Femur (tissue), 1 donor: ENCODE measurements at regions not wholly inside any gene's neighbourhood (a gene's known extent, or its start where the extent isn't known, plus 50 kb on each side); places are given as distances from the start of the nearest gene placed in this dataset.
A peak's percentile ranks its signal among the peaks of the same experiment; 100 is the strongest.

Experiments used
- DNase-seq: peaks from one replicate; pipeline ENCODE4 v3.0.0-alpha.2; 2017

- DNase-seq: no peak
Measured at GRCh38 chr15:35871812-35872211, 325.8 kb upstream of the DPH6 start.

GRCh38 chr15:35872577-35872976, 326.6 kb upstream of the DPH6 start:
- DNase-seq: no peak

- no peak for DNase-seq
Measured at GRCh38 chr15:35874260-35874905, 328.4 kb upstream of the DPH6 start.

GRCh38 chr15:35876762-35877161, 330.8 kb upstream of the DPH6 start:
- DNase-seq: no peak

- no peak for DNase-seq
Measured at GRCh38 chr15:35880896-35881295, 334.9 kb upstream of the DPH6 start.

DNA sequence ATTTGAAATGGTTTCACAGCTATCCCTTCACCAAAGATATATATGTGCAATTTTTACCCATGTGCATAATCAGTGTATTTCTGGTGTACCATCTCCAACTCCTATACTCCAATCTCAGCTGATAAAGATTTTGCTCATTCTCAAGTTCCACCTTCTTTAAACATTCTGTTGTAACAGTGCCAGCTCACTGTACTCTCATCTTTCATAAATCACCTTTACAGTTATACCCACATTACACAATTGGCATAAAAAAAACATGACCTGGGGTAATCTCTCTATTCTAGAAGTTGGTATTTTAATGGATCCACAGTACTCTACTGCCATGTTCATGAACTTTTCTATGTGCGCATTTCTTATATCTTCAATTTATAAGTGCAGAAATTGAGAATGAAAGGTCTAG, 339.9 kb upstream of the DPH6 start:
- DNase-seq: no peak

DNA sequence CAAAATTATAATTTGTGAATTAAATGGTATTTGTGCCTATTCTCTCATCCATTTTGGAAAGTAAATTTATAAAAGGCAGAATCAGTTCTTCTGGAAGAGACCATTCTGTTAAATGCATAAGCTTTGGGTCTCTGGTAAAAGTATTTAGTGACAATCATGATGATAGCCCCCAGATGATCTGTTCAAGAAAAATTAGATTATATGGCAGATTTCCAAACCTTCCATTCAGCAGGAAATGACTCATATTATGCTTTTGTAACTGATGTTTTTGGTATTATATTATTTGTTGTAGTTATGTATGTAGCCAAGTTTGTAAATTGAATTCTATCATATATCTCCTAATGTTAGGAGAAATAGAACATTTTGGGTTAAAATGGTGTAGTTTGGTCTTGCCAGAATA, 340.8 kb upstream of the DPH6 start:
- no peak for DNase-seq

- DNase-seq: no peak
Measured at GRCh38 chr15:35888815-35889214, 342.9 kb upstream of the DPH6 start.

DNA sequence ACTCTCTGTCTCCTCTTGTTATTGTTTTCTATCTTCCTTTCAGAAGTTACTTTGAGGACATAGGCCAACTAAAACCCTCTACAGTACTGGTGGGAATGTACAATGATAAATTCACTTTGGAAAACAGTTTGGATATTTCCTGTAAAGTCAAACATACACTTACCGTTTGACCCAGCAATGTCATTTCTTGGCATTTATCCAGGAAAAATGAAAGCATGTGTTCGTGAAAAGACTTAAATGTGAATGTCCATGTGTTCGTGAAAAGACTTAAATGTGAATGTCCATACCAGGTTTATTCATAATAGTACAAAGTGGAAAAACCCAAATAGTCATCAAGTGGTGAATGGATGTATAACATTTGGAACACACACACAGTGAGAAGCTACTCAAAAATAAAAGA, 361.5 kb upstream of the DPH6 start:
- DNase-seq: no peak

- DNase-seq: no peak
Measured at GRCh38 chr15:35909414-35909813, 363.4 kb upstream of the DPH6 start.

GRCh38 chr15:35910227-35910626, 364.3 kb upstream of the DPH6 start:
- DNase-seq: no peak

DNA sequence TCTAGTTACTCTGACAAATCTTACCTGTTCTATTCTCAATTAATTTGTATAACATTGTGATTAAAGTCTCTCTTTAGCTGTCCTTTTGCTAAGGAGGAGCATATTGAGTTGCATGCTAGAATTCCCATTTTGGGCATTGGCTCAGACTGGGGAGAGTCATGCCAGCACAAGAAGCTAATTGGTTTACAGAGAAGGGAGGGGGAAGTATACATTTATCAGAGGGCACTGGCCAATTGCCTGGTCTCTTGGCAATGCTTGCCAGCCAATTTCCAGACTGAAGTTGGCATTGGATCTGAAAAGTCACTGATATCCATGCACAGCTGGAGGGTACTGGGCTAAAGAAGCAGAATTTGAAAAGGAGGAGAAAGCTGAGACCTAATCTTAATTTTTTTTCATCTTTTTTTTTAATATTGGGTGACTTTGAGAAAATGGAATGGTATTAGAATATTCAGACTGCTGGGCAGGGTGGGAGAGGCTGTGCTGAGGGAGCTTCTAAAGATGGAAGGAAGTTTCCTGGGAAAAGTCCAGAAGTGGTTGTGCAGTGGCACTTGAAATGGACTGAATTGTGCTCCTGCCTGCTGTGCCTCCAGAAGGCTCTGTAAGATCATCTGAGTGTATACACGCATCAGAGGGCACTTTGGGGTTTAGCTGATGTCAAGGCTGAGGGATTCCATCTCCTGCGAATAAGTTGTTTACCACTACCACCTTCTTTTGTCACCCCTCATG, 365.2 kb upstream of the DPH6 start:
- peak; percentile 46 for DNase-seq

DNA sequence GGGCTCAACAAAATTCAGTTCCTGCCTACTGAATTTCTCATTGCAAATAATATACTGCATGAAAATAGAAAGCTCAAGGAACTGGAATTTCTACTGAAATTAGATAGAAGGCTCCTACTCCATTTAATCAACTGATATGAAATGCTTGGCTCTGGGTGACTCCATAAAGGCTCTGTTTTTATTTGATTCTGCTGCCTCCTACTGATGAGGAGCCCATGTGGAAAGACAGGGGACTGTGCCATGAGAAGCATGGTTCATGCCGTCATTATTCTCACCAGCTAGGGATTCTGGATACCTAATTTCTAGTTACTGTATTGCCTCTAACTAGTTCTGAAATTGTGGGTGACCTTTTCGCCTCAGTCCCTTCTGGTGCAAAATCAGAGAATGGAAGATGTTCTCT, 366.2 kb upstream of the DPH6 start:
- DNase-seq: no peak

GRCh38 chr15:35914573-35914972, 368.6 kb upstream of the DPH6 start:
- no peak for DNase-seq

GRCh38 chr15:35921046-35921445, 375.1 kb upstream of the DPH6 start:
- DNase-seq: no peak

DNA sequence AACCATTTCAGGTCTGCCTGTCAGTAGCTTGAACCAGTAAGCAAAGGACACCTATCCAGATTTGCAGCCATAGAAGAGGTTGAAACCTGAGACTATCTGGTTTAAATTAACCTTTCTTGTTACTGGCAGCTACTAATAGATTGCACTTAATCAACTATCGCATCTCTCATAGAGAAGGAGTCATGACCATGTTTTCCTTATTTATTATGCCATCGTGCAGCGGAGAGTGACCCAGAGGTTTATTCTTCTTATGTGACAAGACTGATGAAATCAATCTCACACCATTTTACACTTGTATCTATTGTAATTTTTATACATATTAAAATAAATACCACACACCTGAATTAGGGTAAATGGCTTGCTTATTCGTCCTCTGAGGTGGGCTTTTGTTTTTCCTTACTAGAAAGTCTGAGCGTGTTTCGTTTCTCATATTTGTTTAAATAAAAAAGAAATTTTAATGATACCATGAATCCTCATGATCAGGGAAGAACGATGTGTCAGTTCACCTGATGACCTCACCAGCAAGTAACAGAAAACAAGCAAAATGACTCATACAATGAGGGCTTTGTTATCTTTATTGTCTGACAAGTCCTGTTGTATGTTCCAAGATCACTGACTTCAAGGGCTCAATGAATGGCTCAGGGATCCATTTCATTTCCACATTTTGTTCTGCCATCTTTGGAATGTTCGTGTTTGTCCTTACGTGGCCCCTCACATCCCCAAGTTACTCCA, 379.5 kb upstream of the DPH6 start:
- DNase-seq: no peak

DNA sequence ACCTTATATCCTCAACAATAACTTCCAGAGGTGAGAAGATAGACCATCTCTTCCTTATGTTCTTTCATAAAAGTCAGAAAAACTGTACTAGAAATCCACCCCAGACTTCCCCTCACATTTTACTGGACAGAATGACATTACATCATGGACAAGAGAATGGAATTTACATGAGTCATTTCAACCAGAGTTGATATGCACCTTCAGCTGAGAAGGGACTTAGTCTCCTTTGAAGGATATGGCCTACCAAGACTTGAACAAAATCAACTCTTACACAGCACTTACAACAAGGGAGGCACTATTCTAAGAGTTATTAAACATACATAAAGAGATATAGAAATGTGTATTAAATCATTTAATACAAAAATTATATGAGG, 380.0 kb upstream of the DPH6 start:
- no peak for DNase-seq

DNA sequence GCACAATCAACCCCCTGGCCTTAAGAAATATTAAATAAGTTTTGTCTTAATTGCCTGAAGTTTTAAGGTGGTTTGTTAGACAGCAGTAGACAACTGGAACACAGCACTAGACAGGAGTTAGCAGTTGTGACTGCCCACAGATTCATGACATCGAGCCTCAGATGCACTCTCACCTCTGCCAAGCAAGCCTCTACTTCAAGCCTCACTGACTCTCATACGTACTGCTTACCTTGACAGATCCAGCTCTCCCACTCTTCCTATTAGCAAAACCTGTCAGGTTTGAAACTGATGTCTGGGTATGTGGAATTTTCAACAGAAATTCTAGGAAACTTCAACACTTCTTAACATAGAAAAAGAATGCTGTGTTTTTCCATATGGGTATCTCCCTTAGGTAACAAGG, 382.9 kb upstream of the DPH6 start:
- no peak for DNase-seq

DNA sequence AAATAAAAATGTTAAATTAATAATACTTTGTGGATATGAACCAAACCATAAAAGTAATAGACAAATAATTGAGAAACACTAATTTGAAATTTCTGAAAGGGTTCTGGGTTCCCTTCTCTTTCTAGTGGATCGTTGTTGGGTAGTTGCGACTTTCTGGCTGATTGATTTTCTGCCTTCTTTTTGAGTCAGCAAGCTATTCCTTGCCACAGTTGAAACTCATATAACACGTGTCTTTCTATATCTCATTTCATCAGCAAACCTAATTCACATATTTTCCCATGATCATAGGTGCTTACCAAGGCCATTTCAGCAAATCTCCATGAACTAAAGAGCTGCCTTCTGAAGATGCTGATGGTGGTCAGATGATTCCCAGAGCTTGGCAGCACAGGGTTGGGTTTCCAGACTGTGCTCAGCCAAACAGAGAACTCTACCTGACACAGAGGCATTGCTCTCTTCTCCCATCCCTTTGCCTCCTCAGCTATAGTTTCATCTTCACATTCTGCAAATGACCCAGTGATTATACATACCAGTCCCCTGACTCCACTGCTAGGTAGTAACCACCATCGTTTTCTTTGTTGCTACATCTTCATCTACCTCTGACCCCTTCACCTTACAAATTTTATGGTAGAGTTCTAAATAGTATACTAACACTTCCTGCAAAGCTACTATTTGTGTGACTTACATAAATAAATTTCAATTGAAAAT, 383.9 kb upstream of the DPH6 start:
- no peak for DNase-seq

GRCh38 chr15:35931799-35932341, 385.9 kb upstream of the DPH6 start:
- DNase-seq: no peak

DNA sequence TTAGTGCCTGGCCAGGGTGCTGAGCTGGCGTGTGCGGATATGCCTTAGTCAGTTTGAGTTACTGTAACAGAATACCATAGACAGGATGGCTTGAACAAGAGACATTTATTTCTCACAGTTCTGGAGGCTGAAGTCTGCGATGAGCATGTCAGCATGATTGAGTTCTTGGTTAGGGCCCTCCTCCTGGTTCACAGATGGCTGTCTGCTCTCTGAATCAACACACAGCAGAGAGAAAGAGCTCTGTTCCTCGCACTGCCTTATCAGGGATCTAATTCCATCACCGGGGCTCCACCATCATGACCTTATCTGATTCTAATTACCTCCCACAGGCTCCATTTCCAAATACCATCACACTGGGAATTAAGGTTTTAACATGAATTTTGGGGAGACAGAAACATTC, 386.6 kb upstream of the DPH6 start:
- DNase-seq: no peak

DNA sequence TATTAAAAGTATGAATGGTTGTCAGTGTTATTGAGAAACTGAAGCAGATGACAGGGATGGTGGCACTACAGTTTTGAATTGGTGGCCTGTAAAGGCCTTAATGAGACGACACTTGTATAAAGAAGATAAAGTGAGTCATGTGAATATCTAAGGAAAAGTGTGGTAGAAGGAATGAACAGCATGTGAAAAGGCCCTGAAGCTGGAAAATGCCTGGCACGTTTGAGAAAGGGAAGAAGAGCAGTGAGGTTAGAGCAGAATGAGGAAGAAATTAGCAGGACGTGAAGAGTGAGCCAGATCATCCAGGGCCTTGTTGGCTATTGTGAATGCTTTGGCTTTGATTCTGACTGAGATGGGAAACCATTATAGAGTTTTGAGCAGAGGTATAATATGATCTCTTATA, 387.6 kb upstream of the DPH6 start:
- no peak for DNase-seq

DNA sequence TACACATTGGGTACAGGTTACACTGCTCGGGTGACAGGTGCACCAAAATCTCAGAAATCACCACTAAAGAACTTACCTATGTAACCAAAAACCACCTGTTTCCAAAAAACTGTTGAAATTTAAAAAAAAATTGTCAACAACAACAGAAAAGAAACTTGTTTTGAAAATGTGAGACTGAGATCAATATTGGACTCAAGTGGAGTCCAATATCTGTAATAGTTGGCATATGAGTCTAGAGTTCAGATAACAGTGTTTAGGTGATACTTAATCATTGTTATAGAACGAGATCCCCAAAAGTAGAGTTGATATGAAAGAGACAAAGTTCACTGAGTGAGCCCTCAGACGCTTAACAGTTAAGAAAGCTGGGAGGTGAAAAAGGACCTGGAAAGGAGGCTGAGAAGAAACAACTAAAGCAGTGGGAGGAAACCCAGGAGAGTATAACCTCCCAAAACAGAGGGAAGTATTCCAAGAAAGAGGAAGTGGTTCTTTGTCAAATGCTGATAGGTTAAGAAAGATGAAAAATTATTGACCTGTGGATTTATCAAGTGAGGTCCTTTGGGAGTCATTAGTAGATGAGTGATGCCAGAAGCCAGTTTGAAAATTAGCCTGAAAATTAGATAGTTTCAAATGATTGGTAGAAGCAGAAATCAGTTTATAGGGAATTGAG, 388.6 kb upstream of the DPH6 start:
- DNase-seq: no peak
